BLaER1 (cell line): ENCODE measurements at regions not wholly inside any gene's neighbourhood (a gene's known extent, or its start where the extent isn't known, plus 50 kb on each side); places are given as distances from the start of the nearest gene placed in this dataset.

Experiments
- H3K27ac ChIP-seq: shearing (Covaris generic); formaldehyde crosslinking; 2 replicates; pipeline ENCODE4 v1.8.1; 2022
- H3K27me3 ChIP-seq: shearing (Covaris generic); formaldehyde crosslinking; 2 replicates; pipeline ENCODE4 v1.8.1; 2022
- H3K36me3 ChIP-seq: shearing (Covaris generic); formaldehyde crosslinking; 2 replicates; pipeline ENCODE4 v1.8.1; 2022
- H3K4me1 ChIP-seq: shearing (Covaris generic); formaldehyde crosslinking; 2 replicates; pipeline ENCODE4 v1.8.1; 2022
- H3K4me2 ChIP-seq: shearing (Covaris generic); formaldehyde crosslinking; 2 replicates; pipeline ENCODE4 v1.8.1; 2022
- H3K4me3 ChIP-seq: shearing (Covaris generic); formaldehyde crosslinking; 2 replicates; pipeline ENCODE4 v1.8.1; 2022
- H3K9ac ChIP-seq: shearing (Covaris generic); formaldehyde crosslinking; 2 replicates; pipeline ENCODE4 v1.8.1; 2022
- H3K9me3 ChIP-seq: shearing (Covaris generic); formaldehyde crosslinking; 2 replicates; pipeline ENCODE4 v1.8.1; 2022
- H4K20me1 ChIP-seq: shearing (Covaris generic); formaldehyde crosslinking; 2 replicates; pipeline ENCODE4 v1.8.1; 2022
- Cebpa-rat ChIP-seq: shearing (Covaris generic); IDR thresholded peaks from 2 replicates; pipeline ENCODE4 v1.8.1; 2022

DNA sequence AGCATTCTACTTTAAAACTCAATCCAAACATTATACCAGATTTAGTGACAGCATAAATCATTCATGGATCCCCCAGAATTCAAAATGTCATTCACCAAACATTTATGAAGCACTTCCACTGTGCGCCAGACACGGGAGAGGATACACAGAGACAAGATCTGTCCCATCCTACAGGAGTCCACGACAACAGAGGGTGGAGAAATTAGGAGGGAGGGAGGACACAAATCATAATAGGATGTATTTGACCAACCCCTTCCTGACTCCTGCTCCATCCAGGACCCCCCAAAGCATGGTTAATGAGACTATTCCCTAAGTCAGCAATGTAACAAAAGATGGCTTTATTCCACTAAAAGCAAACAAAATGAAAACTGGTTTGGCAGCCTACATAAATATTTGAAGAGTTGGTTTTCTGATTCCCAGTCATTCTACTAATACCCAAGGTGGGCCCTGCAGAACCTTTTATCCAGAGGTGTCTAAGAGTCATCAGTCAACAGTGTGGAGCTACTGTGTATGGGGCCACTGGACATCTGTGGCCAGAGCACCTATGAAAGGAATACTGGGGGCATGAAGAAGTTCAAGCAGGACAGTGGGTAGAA, 62.8 kb upstream of the DOCK9 start:
- H3K4me2 ChIP-seq, result peak overlapping the region; percentile 71; the same call in 1 of the 2 replicates
- H3K36me3 ChIP-seq, result no peaks in the 10 kb centered on the region
- peaks cover 24% of the 10 kb centered on the region for H3K27me3 ChIP-seq
- H3K9ac ChIP-seq, result no peak overlapping the region
- H3K4me3 ChIP-seq, result no peak overlapping the region
- H3K4me1 ChIP-seq, result peaks cover 42% of the 10 kb centered on the region
- no peak overlapping the region for H3K27ac ChIP-seq
- peaks cover 55% of the 10 kb centered on the region for H4K20me1 ChIP-seq
- TF ChIP-seq Cebpa-rat, result no peak
- H3K9me3 ChIP-seq, result no peaks in the 10 kb centered on the region

DNA sequence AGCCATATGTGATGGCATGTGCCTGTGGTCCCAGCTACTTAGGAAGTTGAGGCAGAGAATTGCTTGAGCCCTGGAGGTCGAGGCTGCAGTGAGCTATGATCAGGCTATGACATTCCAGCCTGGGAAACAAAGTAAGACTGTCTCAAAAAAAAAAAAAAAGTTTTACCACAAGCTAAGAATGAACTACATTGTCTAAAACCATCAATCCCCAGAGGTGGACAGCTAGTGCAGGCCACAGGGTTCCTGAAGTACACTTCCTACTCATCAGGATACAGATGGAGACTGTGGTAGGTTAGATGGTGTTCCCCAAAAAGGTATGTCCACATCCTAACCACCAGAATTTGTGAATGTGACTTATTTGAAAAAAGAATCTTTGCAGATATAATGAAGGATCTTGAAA, 63.5 kb upstream of the DOCK9 start:
- Histone ChIP-seq H3K4me2 (peak overlapping the region; percentile 71), H3K4me3 (no peak overlapping the region), H3K9me3 (no peaks in the 10 kb centered on the region), H3K4me1 (peaks cover 49% of the 10 kb centered on the region), H3K27ac (no peak overlapping the region), H3K27me3 (peaks cover 24% of the 10 kb centered on the region), H4K20me1 (peaks cover 62% of the 10 kb centered on the region), H3K36me3 (no peaks in the 10 kb centered on the region), H3K9ac (no peak overlapping the region)
- TF ChIP-seq Cebpa-rat, result no peak

DNA sequence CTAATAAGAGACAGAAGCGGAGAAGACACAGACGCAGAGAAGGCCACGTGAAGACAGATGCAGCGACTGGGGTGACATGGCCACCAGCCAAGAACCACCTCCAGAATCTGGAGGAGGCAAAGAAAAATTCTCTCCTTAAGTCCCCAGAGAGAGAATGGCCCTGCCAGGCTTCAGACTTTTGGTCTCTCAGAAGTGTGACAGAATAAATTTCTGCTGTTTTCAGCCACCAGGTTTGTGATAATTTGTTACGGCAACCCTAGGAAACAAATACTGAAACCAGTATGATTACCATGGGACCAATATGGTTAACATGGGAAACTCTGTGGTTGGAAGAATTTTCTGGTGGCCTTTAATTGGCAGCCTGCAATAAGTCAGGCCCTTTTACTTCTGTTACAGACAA, 63.9 kb upstream of the DOCK9 start:
- Histone ChIP-seq H3K4me1 (peaks cover 53% of the 10 kb centered on the region), H3K4me2 (peak overlapping the region; percentile 71), H3K4me3 (no peak overlapping the region), H3K9me3 (no peaks in the 10 kb centered on the region), H3K9ac (no peak overlapping the region), H4K20me1 (peaks cover 66% of the 10 kb centered on the region), H3K27ac (no peak overlapping the region), H3K27me3 (peaks cover 24% of the 10 kb centered on the region), H3K36me3 (no peaks in the 10 kb centered on the region)
- no peak for TF ChIP-seq Cebpa-rat

DNA sequence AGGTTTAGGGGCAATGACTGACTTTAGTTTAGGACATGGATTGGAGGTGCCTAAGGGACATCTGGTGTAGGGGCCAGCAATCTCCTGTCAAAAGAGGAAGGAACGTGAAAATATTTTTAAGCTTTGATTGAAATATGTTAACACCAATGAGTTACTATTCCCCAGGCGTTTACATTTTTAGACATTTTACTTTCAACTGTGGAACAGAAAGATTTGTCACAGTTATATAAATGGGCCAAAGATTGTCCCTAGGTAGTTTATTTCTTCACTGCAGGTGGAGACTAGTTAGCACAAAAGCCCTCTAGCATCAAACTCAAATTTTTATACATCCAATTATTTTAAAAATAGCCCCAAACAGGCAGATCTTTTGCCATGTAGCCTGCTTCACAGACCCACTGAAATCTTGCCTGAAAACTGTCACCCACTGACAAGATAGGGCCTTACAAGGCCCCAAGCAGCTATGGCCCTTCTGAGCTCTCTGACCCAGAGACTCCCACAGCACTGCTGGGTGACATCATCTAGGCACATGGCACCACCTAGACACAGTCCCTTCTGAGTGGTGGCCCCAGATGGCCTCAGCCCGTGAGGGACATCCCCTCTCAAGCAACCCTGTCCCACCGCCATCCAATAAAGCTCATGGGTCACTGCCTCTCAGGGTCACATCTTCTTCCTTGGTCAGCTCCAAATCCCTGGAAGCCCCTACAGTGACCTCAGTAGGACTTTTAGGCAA, 64.8 kb upstream of the DOCK9 start:
- no peak overlapping the region for H3K27ac ChIP-seq
- no peaks in the 10 kb centered on the region for H3K9me3 ChIP-seq
- no peak for TF ChIP-seq Cebpa-rat
- peak overlapping the region; percentile 71 for H3K4me2 ChIP-seq
- H3K4me1 ChIP-seq, result peaks cover 61% of the 10 kb centered on the region
- H3K27me3 ChIP-seq, result peaks cover 30% of the 10 kb centered on the region
- no peak overlapping the region for H3K4me3 ChIP-seq
- H4K20me1 ChIP-seq, result peaks cover 75% of the 10 kb centered on the region
- H3K36me3 ChIP-seq, result no peaks in the 10 kb centered on the region
- no peak overlapping the region for H3K9ac ChIP-seq

DNA sequence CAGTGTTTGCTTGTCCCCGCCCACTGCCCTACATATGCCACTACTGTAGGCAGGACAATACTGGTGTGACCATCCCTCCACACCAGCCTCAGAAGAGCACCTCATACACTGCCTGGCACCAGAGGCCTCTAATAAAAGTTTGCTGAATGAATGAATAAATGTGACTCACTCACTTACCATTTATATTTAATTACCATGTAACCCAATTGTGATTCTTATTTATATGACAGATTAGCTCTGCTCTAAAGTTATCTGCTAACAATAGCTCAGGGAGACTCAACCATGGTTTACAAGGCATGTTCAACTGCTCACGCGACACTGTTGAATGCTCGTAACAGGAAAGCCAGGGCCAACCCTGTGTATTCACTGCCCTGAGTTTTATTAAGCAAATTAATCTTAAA, 66.0 kb upstream of the DOCK9 start:
- Histone ChIP-seq H3K4me3 (no peak overlapping the region), H3K27ac (no peak overlapping the region), H3K36me3 (no peaks in the 10 kb centered on the region), H3K9me3 (no peaks in the 10 kb centered on the region), H4K20me1 (peaks cover 87% of the 10 kb centered on the region), H3K4me2 (peak overlapping the region; percentile 71; the same call in 1 of the 2 replicates), H3K4me1 (peaks cover 61% of the 10 kb centered on the region), H3K27me3 (peaks cover 39% of the 10 kb centered on the region), H3K9ac (no peak overlapping the region)
- no peak for TF ChIP-seq Cebpa-rat

DNA sequence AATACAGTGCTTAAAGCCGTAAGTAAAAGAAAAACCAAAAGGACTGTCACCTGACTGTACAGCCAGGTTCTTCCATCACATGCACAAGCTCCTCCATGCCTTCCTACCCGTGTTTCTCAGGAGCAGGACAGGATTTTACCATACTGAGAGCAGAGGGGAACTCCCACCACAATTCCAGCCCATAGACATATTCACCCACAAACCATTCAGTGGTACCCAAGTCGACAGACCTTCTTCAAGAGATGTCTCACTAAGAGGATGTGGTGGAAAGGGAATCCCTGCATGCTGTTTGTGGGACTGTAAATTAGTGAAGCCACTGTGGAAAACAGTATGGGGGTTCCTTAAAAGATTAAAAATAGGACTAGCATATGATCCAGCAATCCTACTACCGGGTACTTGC, 66.9 kb upstream of the DOCK9 start:
- Histone ChIP-seq H4K20me1 (peaks cover 94% of the 10 kb centered on the region), H3K9me3 (no peaks in the 10 kb centered on the region), H3K36me3 (no peaks in the 10 kb centered on the region), H3K4me3 (no peak overlapping the region), H3K27me3 (peaks cover 46% of the 10 kb centered on the region), H3K27ac (no peak overlapping the region), H3K4me2 (no peak overlapping the region), H3K9ac (no peak overlapping the region), H3K4me1 (peaks cover 61% of the 10 kb centered on the region)
- TF ChIP-seq Cebpa-rat, result no peak

DNA sequence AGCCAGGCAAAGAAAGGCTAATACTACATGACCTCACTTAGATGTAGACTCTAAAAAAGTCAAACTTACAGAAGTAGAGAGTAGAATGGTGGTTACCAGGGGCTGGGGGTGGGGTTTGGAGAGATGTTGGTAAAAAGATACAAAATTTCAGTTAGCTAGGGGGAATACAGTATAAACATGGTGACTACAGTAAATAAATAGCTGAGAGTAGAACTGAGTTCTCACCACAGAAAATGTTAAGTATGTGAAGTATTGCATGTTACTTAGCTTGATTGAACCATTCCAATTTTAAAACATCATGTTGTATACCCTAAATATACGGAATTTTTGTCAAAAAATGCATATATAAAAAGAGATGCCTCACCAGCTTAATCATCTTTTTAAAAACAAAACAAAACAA, 67.5 kb upstream of the DOCK9 start:
- peaks cover 88% of the 10 kb centered on the region for H4K20me1 ChIP-seq
- H3K4me1 ChIP-seq, result peaks cover 61% of the 10 kb centered on the region
- H3K36me3 ChIP-seq, result no peaks in the 10 kb centered on the region
- no peak overlapping the region for H3K4me3 ChIP-seq
- H3K27me3 ChIP-seq, result peaks cover 46% of the 10 kb centered on the region
- H3K9me3 ChIP-seq, result no peaks in the 10 kb centered on the region
- no peak overlapping the region for H3K9ac ChIP-seq
- no peak for TF ChIP-seq Cebpa-rat
- H3K27ac ChIP-seq, result no peak overlapping the region
- H3K4me2 ChIP-seq, result peak overlapping the region; percentile 71

DNA sequence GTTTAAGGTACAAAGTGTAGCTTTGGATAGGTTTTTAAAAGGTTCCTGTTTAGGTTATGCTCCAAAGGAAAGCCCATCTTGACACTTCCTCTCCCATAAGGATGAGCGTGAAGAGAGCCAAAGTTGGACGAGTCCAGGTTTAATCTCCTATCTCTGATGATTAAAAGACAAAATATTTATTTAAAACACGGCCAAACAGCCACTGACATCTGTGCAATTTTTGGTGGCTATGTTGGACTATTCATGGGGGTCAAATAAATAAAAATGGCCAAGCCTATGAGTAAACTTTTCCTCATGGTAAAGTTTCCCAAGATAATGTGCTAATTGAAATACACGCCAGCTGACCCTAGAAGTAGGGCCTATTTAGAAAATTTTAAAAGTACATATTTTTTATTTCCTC, 69.0 kb upstream of the DOCK9 start:
- Histone ChIP-seq H3K36me3 (no peaks in the 10 kb centered on the region), H3K4me3 (no peak overlapping the region), H3K9me3 (no peaks in the 10 kb centered on the region), H3K27me3 (peaks cover 46% of the 10 kb centered on the region), H4K20me1 (peaks cover 82% of the 10 kb centered on the region), H3K4me2 (peak overlapping the region; percentile 71), H3K4me1 (peaks cover 64% of the 10 kb centered on the region), H3K9ac (no peak overlapping the region), H3K27ac (no peak overlapping the region)
- no peak for TF ChIP-seq Cebpa-rat

DNA sequence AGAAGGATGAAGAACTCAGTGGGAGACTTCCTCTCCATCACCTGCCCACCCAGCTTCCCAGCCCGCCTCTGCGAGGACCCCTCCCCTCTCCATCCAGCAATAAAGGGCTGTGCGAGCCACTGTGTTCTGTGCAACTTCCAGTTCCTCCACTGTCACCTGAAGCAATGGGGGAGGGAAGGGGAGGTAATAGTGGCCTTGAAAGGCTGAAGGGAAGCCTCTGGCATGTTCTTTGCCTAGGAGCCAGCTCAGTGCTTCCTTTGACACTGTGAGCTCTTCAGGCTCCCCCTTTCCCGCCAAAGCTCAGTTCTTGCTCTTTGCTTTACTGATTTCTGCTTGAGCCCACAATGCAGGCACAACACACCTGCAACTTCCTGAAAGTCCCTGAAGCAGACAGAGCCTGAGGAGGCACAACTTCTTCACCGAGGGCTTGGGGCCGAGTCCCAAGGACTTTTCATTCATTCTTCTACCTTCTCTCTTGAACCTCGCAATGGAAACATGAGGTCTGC, 73.2 kb upstream of the DOCK9 start:
- no peak overlapping the region for H3K27ac ChIP-seq

DNA sequence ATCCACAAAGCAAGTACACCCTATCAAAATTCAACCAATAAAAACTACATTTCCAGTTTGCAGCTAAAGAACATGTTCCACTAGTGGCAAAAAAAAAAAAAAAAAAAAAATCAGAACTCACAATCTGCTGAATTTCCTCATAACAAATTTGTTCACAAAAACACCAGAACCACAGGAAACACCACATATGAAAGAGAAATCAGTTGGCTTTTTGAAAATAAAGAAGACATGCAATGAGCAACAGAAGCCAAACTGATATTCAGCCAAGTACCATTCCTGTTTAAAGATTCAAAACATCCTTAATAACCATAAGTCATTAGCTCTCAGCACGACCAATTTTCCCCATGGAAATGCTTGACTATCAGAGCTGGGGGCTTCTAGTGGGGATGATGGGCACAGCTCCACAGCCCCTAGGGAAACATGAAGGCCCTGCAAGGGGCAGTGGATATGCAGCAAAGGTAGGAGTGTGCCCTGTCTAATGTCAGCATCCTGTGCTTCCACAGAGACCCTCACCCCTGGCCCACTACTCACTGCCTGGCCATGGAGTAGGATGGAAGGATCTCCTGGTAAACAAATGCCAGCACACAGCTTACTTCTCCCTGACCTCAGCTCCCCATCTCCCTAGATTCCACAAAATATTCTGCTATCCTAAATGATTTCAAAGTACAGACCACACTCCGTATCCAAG, 74.0 kb upstream of the DOCK9 start:
- Histone ChIP-seq H4K20me1 (peaks cover 50% of the 10 kb centered on the region), H3K4me2 (no peak overlapping the region; the same call in 1 of the 2 replicates), H3K9ac (no peak overlapping the region), H3K27me3 (peaks cover 22% of the 10 kb centered on the region), H3K9me3 (no peaks in the 10 kb centered on the region), H3K4me3 (no peak overlapping the region), H3K27ac (no peak overlapping the region), H3K4me1 (peaks cover 31% of the 10 kb centered on the region), H3K36me3 (no peaks in the 10 kb centered on the region)
- no peak for TF ChIP-seq Cebpa-rat

More for the DNA sequence above, 73.2 kb upstream of the DOCK9 start:
- peaks cover 22% of the 10 kb centered on the region for H3K27me3 ChIP-seq
- H3K9ac ChIP-seq, result no peak overlapping the region
- H3K4me3 ChIP-seq, result no peak overlapping the region
- H3K36me3 ChIP-seq, result no peaks in the 10 kb centered on the region
- H3K9me3 ChIP-seq, result no peaks in the 10 kb centered on the region
- TF ChIP-seq Cebpa-rat, result no peak
- peaks cover 40% of the 10 kb centered on the region for H3K4me1 ChIP-seq
- H4K20me1 ChIP-seq, result peaks cover 58% of the 10 kb centered on the region
- no peak overlapping the region; the same call in 1 of the 2 replicates for H3K4me2 ChIP-seq
